K562 (cell line): ENCODE measurements at regions not wholly inside any gene's neighbourhood (a gene's known extent, or its start where the extent isn't known, plus 50 kb on each side); places are given as distances from the start of the nearest gene placed in this dataset.

ENCODE experiments used
- CXXC5 ChIP-seq: fragments of 250-450 bp; sonication (Bioruptor Pico); IDR thresholded peaks from 2 replicates; pipeline ENCODE4 v1.8.0; 2022; ENCODE audit warnings: inconsistent platforms, mild to moderate bottlenecking, moderate library complexity
- MGA ChIP-seq: fragments of 450-650 bp; IDR thresholded peaks from 2 replicates; pipeline ENCODE4 v1.6.1; 2016; ENCODE audit warnings: mild to moderate bottlenecking, moderate library complexity
- PTTG1 ChIP-seq: fragments of 450-650 bp; IDR thresholded peaks from 2 replicates; pipeline ENCODE4 v1.6.1; 2016; ENCODE audit warnings: low read depth, mild to moderate bottlenecking, missing genetic modification characterization, missing compliant biosample characterization
- RERE ChIP-seq: sonication (generic); formaldehyde crosslinking; IDR thresholded peaks from 2 replicates; pipeline ENCODE4 v1.8.0; 2023; ENCODE audit warnings: missing genetic modification reagents, mild to moderate bottlenecking, borderline replicate concordance
- SMAD4 ChIP-seq: fragments of 250-450 bp; sonication (Bioruptor Pico); conservative IDR thresholded peaks from 2 replicates; pipeline ENCODE4 v1.8.0; 2021; ENCODE audit warnings: inconsistent platforms, mild to moderate bottlenecking, moderate library complexity
- ZBTB49 ChIP-seq: sonication (generic); formaldehyde crosslinking; IDR thresholded peaks from 2 replicates; pipeline ENCODE4 v1.8.0; 2022; ENCODE audit warnings: missing genetic modification reagents, mild to moderate bottlenecking, borderline replicate concordance

DNA sequence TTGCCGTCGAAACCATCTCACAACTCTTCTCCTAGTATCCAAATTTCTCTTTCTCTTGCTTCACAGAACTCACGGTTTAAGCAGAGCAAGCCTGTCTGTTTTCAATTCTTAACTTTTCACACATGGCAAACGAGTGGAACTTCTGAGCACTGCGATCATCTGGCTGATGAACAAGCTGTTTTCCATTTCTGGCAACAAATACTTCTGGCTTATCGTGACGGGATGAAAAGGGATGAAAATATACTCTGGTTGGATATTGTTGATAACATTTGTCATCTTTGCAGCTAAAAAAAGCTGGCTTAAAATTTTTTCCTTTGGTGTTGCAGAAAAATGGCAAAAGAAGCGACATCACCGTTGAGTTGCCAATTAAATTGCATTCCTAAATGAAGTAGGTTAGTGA lies 515.2 kb upstream of the JARID2 start (continued):
- TF ChIP-seq MGA (no peak), ZBTB49 (CRISPR knock-in tag) (no peak), CXXC5 (CRISPR knock-in tag) (0 out of 2 replicates have a peak, but pooled peaks have one; percentile 33), SMAD4 (CRISPR knock-in tag) (0 out of 2 replicates have a peak, but pooled peaks have one; percentile 9), PTTG1 (tag) (no peak), RERE (CRISPR knock-in tag) (no peak)
